H9 (cell line): ENCODE measurements at regions not wholly inside any gene's neighbourhood (a gene's known extent, or its start where the extent isn't known, plus 50 kb on each side); places are given as distances from the start of the nearest gene placed in this dataset.

Experiments used
- DNase-seq: peaks from one replicate; pipeline ENCODE4 v3.0.0-alpha.2; 2017
- H2AFZ ChIP-seq: one replicate; pipeline ENCODE4 v1.6.1; 2013; ENCODE audit warnings: mild to moderate bottlenecking, low read length, control low read depth, moderate library complexity
- H2AK5ac ChIP-seq: 2 replicates; pipeline ENCODE4 v1.6.1; 2013; ENCODE audit warnings: low read length, control low read depth, mixed read lengths; ENCODE audit not compliant: insufficient read length
- H2BK120ac ChIP-seq: one replicate; pipeline ENCODE4 v1.6.1; 2013; ENCODE audit warnings: low read depth, mild to moderate bottlenecking, low read length, control low read depth, inconsistent platforms; ENCODE audit not compliant: poor library complexity, severe bottlenecking
- H2BK12ac ChIP-seq: 2 replicates; pipeline ENCODE4 v1.6.1; 2013; ENCODE audit warnings: low read length, control low read depth, mixed read lengths, low read depth; ENCODE audit not compliant: insufficient read length
- H2BK15ac ChIP-seq: 2 replicates; pipeline ENCODE4 v1.6.1; 2013; ENCODE audit warnings: low read depth, low read length, control low read depth
- H2BK20ac ChIP-seq: one replicate; pipeline ENCODE4 v1.6.1; 2013; ENCODE audit warnings: low read depth, mild to moderate bottlenecking, low read length, control low read depth, inconsistent platforms; ENCODE audit not compliant: poor library complexity, severe bottlenecking
- H2BK5ac ChIP-seq: 2 replicates; pipeline ENCODE4 v1.6.1; 2013; ENCODE audit warnings: low read length, control low read depth, mixed read lengths; ENCODE audit not compliant: insufficient read length
- H3K14ac ChIP-seq: 2 replicates; pipeline ENCODE4 v1.6.1; 2013; ENCODE audit warnings: low read length, control low read depth; ENCODE audit not compliant: insufficient read depth
- H3K18ac ChIP-seq: 2 replicates; pipeline ENCODE4 v1.6.1; 2013; ENCODE audit warnings: low read depth, mild to moderate bottlenecking, mixed read lengths, low read length, control low read depth; ENCODE audit not compliant: insufficient read length
- H3K23ac ChIP-seq: 2 replicates; pipeline ENCODE4 v1.6.1; 2013; ENCODE audit warnings: low read length, control low read depth, mixed read lengths, low read depth; ENCODE audit not compliant: insufficient read length
- H3K23me2 ChIP-seq: 2 replicates; pipeline ENCODE4 v1.6.1; 2013; ENCODE audit warnings: low read depth, mild to moderate bottlenecking, mixed read lengths, low read length, control low read depth; ENCODE audit not compliant: insufficient read length, poor library complexity, severe bottlenecking
- H3K27ac ChIP-seq: 2 replicates; pipeline ENCODE4 v1.5.1; 2013; ENCODE audit warnings: low read length, control low read depth, mixed read lengths, low read depth; ENCODE audit not compliant: insufficient read length
- H3K27me3 ChIP-seq: 2 replicates; pipeline ENCODE4 v1.6.1; 2013; ENCODE audit warnings: low read length, control low read depth, inconsistent platforms; ENCODE audit not compliant: insufficient read depth
- H3K4ac ChIP-seq: 2 replicates; pipeline ENCODE4 v1.6.1; 2013; ENCODE audit warnings: low read depth, mild to moderate bottlenecking, control low read depth, inconsistent platforms, low read length, moderate library complexity
- H3K4me1 ChIP-seq: 2 replicates; pipeline ENCODE4 v1.6.1; 2013; ENCODE audit warnings: low read length, control low read depth, inconsistent platforms; ENCODE audit not compliant: insufficient read depth
- H3K4me2 ChIP-seq: 2 replicates; pipeline ENCODE4 v1.6.1; 2013; ENCODE audit warnings: low read length, control low read depth, mixed read lengths; ENCODE audit not compliant: insufficient read length, insufficient read depth
- H3K56ac ChIP-seq: 2 replicates; pipeline ENCODE4 v1.6.1; 2013; ENCODE audit warnings: low read depth, mild to moderate bottlenecking, mixed read lengths, low read length, control low read depth; ENCODE audit not compliant: insufficient read length
- H3K79me1 ChIP-seq: 2 replicates; pipeline ENCODE4 v1.6.1; 2013; ENCODE audit warnings: low read depth, mild to moderate bottlenecking, moderate library complexity, low read length, control low read depth, inconsistent platforms; ENCODE audit not compliant: insufficient read depth, poor library complexity, severe bottlenecking
- H3K79me2 ChIP-seq: 2 replicates; pipeline ENCODE4 v1.6.1; 2013; ENCODE audit warnings: low read length, control low read depth, inconsistent platforms; ENCODE audit not compliant: insufficient read depth
- H3K9ac ChIP-seq: 2 replicates; pipeline ENCODE4 v1.6.1; 2013; ENCODE audit warnings: low read length, control low read depth, mixed read lengths; ENCODE audit not compliant: insufficient read length; ENCODE audit errors: extremely low read depth
- H3K9me3 ChIP-seq: one replicate; pipeline ENCODE4 v1.6.1; 2013; ENCODE audit warnings: low read depth, low read length, inconsistent platforms; ENCODE audit not compliant: control insufficient read depth
- H3T11ph ChIP-seq: one replicate; pipeline ENCODE4 v1.6.1; 2013; ENCODE audit warnings: mild to moderate bottlenecking, low read length, control low read depth, inconsistent platforms
- H4K20me1 ChIP-seq: one replicate; pipeline ENCODE4 v1.6.1; 2013; ENCODE audit not compliant: control insufficient read depth, insufficient read length, insufficient read depth
- H4K5ac ChIP-seq: 2 replicates; pipeline ENCODE4 v1.6.1; 2013; ENCODE audit warnings: low read depth, mild to moderate bottlenecking, mixed read lengths, low read length, control low read depth; ENCODE audit not compliant: insufficient read length
- H4K8ac ChIP-seq: replicated peaks from 2 replicates; pipeline ENCODE4 v1.6.1; 2013; ENCODE audit warnings: low read length, control low read depth, mixed read lengths, low read depth; ENCODE audit not compliant: insufficient read length
- H4K91ac ChIP-seq: 2 replicates; pipeline ENCODE4 v1.6.1; 2013; ENCODE audit warnings: low read depth, mild to moderate bottlenecking, moderate library complexity, mixed read lengths, low read length, control low read depth; ENCODE audit not compliant: insufficient read length
- H3K27ac Mint-ChIP-seq, 3 experiments: 2 replicates in 2 of 3; 3 replicates in 1 of 3; pipeline ENCODE4 v1.8.0; 2020 to 2021; ENCODE audit warnings: mixed read lengths in 3 of 3, mild to moderate bottlenecking in 1 of 3, moderate library complexity in 1 of 3
- H3K27me3 Mint-ChIP-seq: 2 replicates; pipeline ENCODE4 v1.8.0; 2021; ENCODE audit warnings: low read depth, mild to moderate bottlenecking, moderate library complexity, mixed read lengths
- H3K36me3 Mint-ChIP-seq, 3 experiments: 2 replicates in 2 of 3; 3 replicates in 1 of 3; pipeline ENCODE4 v1.8.0; 2020 to 2021; ENCODE audit warnings: low read depth in 3 of 3, mixed read lengths in 3 of 3; ENCODE audit not compliant: insufficient read depth in 1 of 3
- H3K4me1 Mint-ChIP-seq, 2 experiments: 2 replicates each; pipeline ENCODE4 v1.8.0; 2020; ENCODE audit warnings: mixed read lengths in 2 of 2
- H3K4me3 Mint-ChIP-seq, 2 experiments: 2 replicates in 1 of 2; 3 replicates in 1 of 2; pipeline ENCODE4 v1.8.0; 2020 to 2021; ENCODE audit warnings: mild to moderate bottlenecking in 2 of 2, mixed read lengths in 2 of 2, moderate library complexity in 1 of 2
- H3K9me3 Mint-ChIP-seq, 2 experiments: 2 replicates in 1 of 2; 3 replicates in 1 of 2; pipeline ENCODE4 v1.8.0; 2020; ENCODE audit warnings: mild to moderate bottlenecking in 2 of 2, mixed read lengths in 2 of 2, moderate library complexity in 1 of 2
- CTCF ChIP-seq: fragments of 200-600 bp; sonication (generic); conservative IDR thresholded peaks from 3 replicates; pipeline ENCODE4 v1.8.0; 2021; ENCODE audit warnings: antibody characterized with exemption, mild to moderate bottlenecking
- WGBS: extraction: QIAGEN DNeasy Blood & Tissue Kit; methylation state at CpG from one replicate; pipeline ENCODE4 v1.1.7; 2013; ENCODE audit warnings: missing lambda C conversion rate, low lambda C conversion rate, mixed read lengths; ENCODE audit not compliant: insufficient read length; ENCODE audit errors: extremely low coverage; 5-methylcytosine and 5-hydroxymethylcytosine counted together

- Mint-ChIP-seq H3K9me3 (no peaks in the 10 kb centered on the region), H3K27ac (no peak overlapping the region; a peak in 1 of 7 replicates), H3K36me3 (no peaks in the 10 kb centered on the region), H3K4me3 (no peak overlapping the region), H3K4me1 (peaks cover 0 to under 1% of the 10 kb centered on the region in 2 experiments; a peak in 1 of 4 replicates), H3K27me3 (no peaks in the 10 kb centered on the region)
- Histone ChIP-seq H2BK120ac (no peak overlapping the region), H4K20me1 (no peaks in the 10 kb centered on the region), H4K91ac (no peak overlapping the region), H3T11ph (no peak overlapping the region), H3K18ac (no peak overlapping the region), H3K4me1 (no peaks in the 10 kb centered on the region), H3K4ac (no peak overlapping the region), H3K56ac (no peak overlapping the region), H3K23me2 (no peaks in the 10 kb centered on the region), H2BK12ac (no peak overlapping the region), H2BK20ac (no peak overlapping the region), H3K14ac (no peak overlapping the region), H4K5ac (no peak overlapping the region), H4K8ac (no peak overlapping the region), H2BK15ac (no peak overlapping the region), H3K4me2 (no peak overlapping the region), H2AK5ac (no peak overlapping the region), H3K27ac (no peak overlapping the region), H3K79me2 (no peaks in the 10 kb centered on the region), H3K9ac (no peak overlapping the region), H3K79me1 (no peaks in the 10 kb centered on the region), H2AFZ (no peak overlapping the region), H3K9me3 (no peaks in the 10 kb centered on the region), H2BK5ac (no peak overlapping the region), H3K23ac (no peak overlapping the region), H3K27me3 (no peaks in the 10 kb centered on the region)
- DNase-seq, result no peak
- WGBS, result no CpG with 5 or more reads among the region's 4 CpGs
- TF ChIP-seq CTCF, result no peak
Observed at GRCh38 chr15:97592778-97593177, 367.7 kb upstream of the ARRDC4 start.
